GM12892 (cell line): ENCODE measurements at regions not wholly inside any gene's neighbourhood (a gene's known extent, or its start where the extent isn't known, plus 50 kb on each side); places are given as distances from the start of the nearest gene placed in this dataset.

ENCODE experiments used
- POLR2A ChIP-seq: IDR thresholded peaks from 2 replicates; pipeline ENCODE4 v1.6.1; 2011; ENCODE audit warnings: low read depth, low read length, control low read depth
- POLR2AphosphoS5 ChIP-seq: IDR thresholded peaks from 2 replicates; pipeline ENCODE4 v1.6.1; 2011; ENCODE audit warnings: low read depth, low read length, control low read depth

DNA sequence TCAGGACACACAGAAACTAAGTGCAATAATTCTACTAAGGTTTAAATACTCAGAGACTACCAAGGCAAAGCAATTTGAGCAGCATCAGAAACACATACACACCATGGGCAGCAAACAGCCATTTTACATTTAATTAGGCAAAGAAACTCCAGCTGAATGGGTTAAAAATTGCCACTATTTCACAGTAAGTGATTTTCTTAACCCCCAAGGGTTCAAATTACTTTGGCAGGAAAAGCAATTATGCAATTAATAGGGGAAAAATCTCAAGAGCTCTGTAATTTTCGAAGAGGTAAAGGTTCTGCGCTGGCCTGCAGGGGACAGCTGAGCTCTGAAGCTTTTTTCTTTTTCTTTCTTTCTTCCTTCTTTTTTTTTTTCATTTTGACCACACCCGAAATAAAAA, 206.2 kb upstream of the RRP15 start:
- no peak for TF ChIP-seq POLR2A
- no peak for TF ChIP-seq POLR2AphosphoS5
